Mucosa of gallbladder (tissue), 1 donor: ENCODE measurements at regions not wholly inside any gene's neighbourhood (a gene's known extent, or its start where the extent isn't known, plus 50 kb on each side); places are given as distances from the start of the nearest gene placed in this dataset.

Experiments used
- DNase-seq: peaks from one replicate; pipeline ENCODE4 v3.0.0-alpha.2; 2020; ENCODE audit warnings: low spot score
- donor health status: DM: no; HTN: no; CAD: no.

- no peak for DNase-seq
These were observed 144.4 kb downstream of the RMI1 start for GRCh38 chr9:84125046-84125445.

- no peak for DNase-seq
These were observed 148.9 kb downstream of the RMI1 start for GRCh38 chr9:84129529-84129928.

DNA sequence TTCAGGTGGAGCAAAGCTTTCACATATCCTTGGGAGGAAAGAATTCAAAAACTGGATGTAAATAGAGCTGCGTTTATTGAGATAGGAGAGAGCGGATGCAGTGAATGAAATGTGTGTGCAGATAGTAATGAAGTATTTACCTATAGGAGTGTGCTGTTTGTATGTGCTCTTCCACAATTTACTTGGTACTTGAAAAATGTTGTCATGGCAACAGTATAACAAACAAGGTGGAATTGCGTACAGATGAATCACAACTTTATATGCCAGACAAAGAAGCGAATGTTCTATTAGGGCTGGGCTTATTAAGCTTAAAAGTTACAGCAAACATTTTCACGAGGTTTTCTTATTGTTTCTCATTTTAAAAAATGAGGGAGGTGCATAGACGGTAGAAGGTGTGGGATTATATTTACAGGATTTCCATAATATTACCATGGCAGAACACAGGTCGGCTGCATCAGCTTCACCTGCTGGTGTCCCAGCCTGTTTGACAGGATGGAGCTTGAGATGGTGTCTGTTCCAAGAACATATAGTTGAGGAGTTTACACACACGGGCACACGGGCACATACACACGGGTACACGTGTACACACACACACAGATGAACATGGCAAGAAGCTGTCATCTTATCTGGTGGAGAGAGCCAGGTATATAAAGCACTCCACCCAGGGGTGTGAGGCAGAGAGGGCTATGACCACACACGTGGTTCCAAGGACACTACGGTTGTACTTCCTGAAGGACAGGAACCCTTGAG, 155.7 kb downstream of the RMI1 start:
- no peak for DNase-seq

GRCh38 chr9:84137968-84138367, 157.4 kb downstream of the RMI1 start:
- no peak for DNase-seq

GRCh38 chr9:84138541-84138940, 157.9 kb downstream of the RMI1 start:
- no peak for DNase-seq

GRCh38 chr9:84139296-84140070, 158.9 kb downstream of the RMI1 start:
- peak; percentile 62 for DNase-seq

DNA sequence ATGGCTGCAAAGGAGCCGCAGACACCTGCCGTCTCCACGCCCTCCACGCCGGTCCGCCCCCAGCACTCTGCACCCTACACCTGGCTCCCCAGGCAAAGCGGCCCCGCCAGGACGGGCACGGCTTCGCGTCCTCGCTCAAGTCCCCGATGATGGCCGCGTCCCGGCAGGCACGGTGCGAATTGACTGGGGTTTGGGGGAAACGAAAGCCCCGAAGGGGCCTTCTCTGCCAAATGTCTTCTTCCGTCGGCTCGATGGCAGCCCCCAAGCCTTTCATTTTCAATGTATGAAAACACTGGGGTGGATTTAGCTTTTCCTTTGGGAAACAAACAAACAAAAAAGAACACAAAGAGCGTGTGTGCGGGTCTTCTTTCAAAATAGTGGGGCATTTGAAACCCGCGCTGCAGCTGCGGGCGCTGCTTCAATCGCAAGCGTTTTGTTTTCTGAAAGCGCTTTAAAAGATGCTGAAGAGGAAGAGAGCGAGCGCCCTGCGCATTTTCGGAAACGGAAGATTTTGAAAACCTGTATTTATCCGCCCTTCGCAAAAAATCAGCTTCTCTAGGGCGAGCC, 160.0 kb downstream of the RMI1 start:
- no peak for DNase-seq

DNA sequence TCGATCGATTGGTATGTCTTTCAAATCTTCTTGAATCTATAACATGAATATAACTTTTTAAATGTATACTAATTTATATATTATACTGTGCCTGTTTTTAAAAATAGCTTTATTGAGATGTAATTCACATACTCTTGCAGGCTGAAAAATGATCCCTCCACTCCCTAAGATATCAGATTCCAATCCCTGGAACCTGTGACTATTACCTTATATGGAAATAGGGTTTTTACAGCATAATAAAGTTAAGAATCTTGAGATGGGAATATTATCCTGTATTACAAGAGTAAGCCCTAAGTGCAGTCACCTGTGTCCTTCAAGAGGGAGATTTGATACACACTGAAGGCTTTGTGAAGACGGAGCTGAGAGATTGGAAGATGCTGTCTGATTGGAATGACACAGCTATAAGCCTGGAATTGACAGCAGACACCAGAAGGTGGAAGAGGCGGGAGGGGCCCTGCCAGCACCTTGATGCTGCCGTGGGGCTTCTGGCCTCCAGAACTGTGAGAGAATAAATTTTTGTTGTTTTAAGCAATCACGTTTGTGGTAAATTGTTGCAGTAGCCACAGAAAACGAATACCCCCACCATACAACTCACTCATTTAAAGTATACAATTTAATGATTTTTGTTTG, 161.3 kb downstream of the RMI1 start:
- no peak for DNase-seq

- DNase-seq = no peak
These were observed 164.4 kb downstream of the RMI1 start for GRCh38 chr9:84145031-84145430.

- no peak for DNase-seq
These were observed 165.2 kb downstream of the RMI1 start for GRCh38 chr9:84145780-84146179.

GRCh38 chr9:84146893-84147710, 166.5 kb downstream of the RMI1 start:
- DNase-seq = no peak

GRCh38 chr9:84151236-84151635, 170.6 kb downstream of the RMI1 start:
- DNase-seq = no peak

GRCh38 chr9:84151640-84152039, 171.0 kb downstream of the RMI1 start:
- DNase-seq = no peak

GRCh38 chr9:84152204-84152603, 171.6 kb downstream of the RMI1 start:
- no peak for DNase-seq

DNA sequence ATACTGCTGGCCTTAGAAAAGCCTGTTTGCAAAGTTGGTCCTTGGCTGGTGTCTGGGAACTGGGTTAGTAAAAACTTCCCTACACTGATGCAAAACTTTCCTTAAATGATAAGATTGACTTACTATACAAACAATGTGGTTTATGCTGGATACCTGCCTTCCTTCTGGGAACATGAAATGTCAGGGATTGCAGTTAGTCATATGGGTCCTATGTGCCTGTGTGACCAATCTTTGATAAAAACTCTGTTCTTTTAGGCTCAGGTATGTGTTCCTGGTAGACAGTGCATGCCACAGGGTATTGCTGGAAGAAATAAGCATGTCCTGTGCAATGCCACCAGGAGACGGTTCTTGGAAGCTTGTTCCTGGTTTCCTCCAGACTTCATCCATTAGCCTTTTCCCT, 173.3 kb downstream of the RMI1 start:
- no peak for DNase-seq

- no peak for DNase-seq
These were observed 173.7 kb downstream of the RMI1 start for GRCh38 chr9:84154320-84154719.

- no peak for DNase-seq
These were observed 177.4 kb downstream of the SLC28A3 start for GRCh38 chr9:84163052-84163650.

GRCh38 chr9:84166891-84167290, 173.7 kb downstream of the SLC28A3 start:
- no peak for DNase-seq

DNA sequence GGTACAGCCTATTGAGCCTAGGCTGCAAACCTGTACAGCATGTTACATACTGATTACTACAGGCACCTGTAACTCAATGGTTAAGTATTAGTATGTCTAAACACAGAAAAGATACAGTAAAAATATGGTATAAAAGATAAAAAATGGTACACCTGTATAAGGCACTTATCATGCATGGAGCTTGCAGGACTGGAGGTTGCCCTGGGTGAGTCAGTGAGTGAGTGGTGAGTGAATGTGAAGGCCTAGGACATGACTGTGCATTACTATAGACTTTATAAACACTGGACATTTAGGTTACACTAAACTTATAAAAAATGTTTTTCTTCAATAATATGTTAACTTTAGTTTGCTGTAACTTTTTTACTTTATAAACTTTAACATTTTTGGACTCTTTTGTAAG, 171.3 kb downstream of the SLC28A3 start:
- DNase-seq = no peak

DNA sequence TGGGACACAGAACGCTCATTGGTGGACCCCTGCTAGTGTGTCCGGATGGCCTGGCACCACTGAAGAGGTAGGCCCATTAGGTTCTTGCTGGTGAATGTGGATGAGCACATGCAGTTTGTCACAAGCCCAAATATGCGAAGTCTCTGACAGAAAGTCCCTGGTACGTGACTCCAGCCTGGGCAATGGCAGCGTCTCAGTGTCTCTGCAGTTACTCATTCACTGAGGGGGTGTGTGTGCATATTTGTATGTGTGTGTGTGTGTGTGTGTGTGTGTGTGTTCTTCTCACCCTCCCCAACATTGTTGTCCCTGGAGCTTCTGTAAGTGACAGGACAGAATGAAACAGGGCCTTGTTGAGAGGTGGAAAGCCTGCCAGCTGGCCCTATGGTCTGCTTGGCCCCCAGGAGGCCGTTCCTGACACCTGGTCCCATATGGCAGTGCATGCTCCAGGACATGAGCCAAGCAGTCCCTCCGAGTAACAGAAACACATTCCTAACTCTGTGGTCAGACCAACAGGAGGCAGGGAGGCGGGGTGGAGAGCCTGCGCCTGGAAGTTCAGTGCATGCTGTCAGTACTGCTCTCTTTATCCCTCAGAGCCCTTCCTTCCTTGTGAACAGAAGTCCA, 169.9 kb downstream of the SLC28A3 start:
- DNase-seq = peak; percentile 60

DNA sequence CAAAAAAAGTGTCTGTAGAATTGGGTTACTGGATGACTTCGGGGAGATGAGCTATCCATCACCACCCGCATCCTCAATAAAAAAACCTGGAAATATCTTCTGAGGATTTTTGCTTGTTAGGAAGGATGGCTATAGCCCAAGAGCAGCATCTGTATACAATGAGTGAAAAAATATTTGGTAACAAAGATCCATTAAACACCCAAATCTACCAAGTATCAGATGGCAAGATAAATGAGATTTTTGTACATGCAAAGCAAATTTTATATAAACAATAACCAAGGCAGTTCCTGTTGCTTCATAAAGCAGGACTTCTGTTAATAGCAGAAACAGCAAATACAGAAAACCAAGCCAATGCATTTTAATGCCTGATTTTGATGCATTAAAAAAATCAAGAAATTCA, 166.6 kb downstream of the SLC28A3 start:
- no peak for DNase-seq
